Mammary epithelial cell (primary cell): ENCODE measurements at regions not wholly inside any gene's neighbourhood (a gene's known extent, or its start where the extent isn't known, plus 50 kb on each side); places are given as distances from the start of the nearest gene placed in this dataset.

Experiments used
- EZH2 ChIP-seq: IDR thresholded peaks from 2 replicates; pipeline ENCODE4 v1.6.1; 2012; ENCODE audit warnings: low read length, inconsistent platforms, borderline replicate concordance
- TF ChIP-seq, protein P1 (sequence below), 2 donors: IDR thresholded peaks in 1 of 2; conservative IDR thresholded peaks in 1 of 2; 2 replicates each; pipeline ENCODE4 v1.5.1; 2011 to 2012; ENCODE audit warnings: inconsistent platforms in 2 of 2, low read length in 2 of 2, mild to moderate bottlenecking in 2 of 2, control low read depth in 1 of 2, low read depth in 1 of 2; ENCODE audit not compliant: insufficient read depth in 1 of 2; ENCODE audit errors: extremely low read depth in 1 of 2

GRCh38 chr4:154025110-154025509, 236.2 kb upstream of the SFRP2 start:
- TF ChIP-seq, protein P1, sequence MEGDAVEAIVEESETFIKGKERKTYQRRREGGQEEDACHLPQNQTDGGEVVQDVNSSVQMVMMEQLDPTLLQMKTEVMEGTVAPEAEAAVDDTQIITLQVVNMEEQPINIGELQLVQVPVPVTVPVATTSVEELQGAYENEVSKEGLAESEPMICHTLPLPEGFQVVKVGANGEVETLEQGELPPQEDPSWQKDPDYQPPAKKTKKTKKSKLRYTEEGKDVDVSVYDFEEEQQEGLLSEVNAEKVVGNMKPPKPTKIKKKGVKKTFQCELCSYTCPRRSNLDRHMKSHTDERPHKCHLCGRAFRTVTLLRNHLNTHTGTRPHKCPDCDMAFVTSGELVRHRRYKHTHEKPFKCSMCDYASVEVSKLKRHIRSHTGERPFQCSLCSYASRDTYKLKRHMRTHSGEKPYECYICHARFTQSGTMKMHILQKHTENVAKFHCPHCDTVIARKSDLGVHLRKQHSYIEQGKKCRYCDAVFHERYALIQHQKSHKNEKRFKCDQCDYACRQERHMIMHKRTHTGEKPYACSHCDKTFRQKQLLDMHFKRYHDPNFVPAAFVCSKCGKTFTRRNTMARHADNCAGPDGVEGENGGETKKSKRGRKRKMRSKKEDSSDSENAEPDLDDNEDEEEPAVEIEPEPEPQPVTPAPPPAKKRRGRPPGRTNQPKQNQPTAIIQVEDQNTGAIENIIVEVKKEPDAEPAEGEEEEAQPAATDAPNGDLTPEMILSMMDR (conservative IDR thresholded peaks at IDR 0.05 in 1 of 2, IDR thresholded peaks at IDR 0.05 in 1 of 2; ENCODE audit: extremely low read depth in 1 of 2, insufficient read depth in 1 of 2, low read depth in 1 of 2, low read length in 2 of 2) = no peak
- no peak for TF ChIP-seq EZH2
